ENCODE measurements at regions not wholly inside any gene's neighbourhood (a gene's known extent, or its start where the extent isn't known, plus 50 kb on each side); places are given as distances from the start of the nearest gene placed in this dataset.

- no TSS peak for BruUV-seq (replicated peaks)
- H3K4me3 ChIP-seq (ENCODE audit: low read depth, low read length, poor library complexity, severe bottlenecking), result no peak overlapping the region
- no peaks in the 10 kb centered on the region for H3K36me3 ChIP-seq (ENCODE audit: insufficient read depth, low read length, poor library complexity, severe bottlenecking)
- H3K9me3 ChIP-seq (ENCODE audit: low read depth, low read length, poor library complexity, severe bottlenecking), result no peaks in the 10 kb centered on the region
- no peaks in the 10 kb centered on the region for H3K27me3 ChIP-seq (replicated peaks; ENCODE audit: insufficient read depth, low read depth, low read length, poor library complexity)
- H3K4me1 ChIP-seq (ENCODE audit: insufficient read depth, low read length, poor library complexity, severe bottlenecking), result no peaks in the 10 kb centered on the region
- intact Hi-C loops (cut with micrococcal nuclease; ENCODE audit: unreplicated experiment), result no loop called here
- TF ChIP-seq CTCF (conservative IDR thresholded peaks at IDR 0.05; ENCODE audit: low read depth, low read length) (no peak), EZH2 (IDR thresholded peaks at IDR 0.05; ENCODE audit: borderline replicate concordance, low read depth, low read length, poor library complexity, severe bottlenecking) (no peak)
- DNase-seq (ENCODE audit: low spot score), result no peak
- H3K27ac ChIP-seq (ENCODE audit: low read depth, low read length, poor library complexity, severe bottlenecking), result no peak overlapping the region
- CTCF ChIA-PET, result no interaction called here
- POLR2A ChIA-PET (ENCODE audit: low non-redundant PET), result no interaction called here
These were observed 143.0 kb downstream of the CARTPT start for GRCh38 chr5:71862087-71862486.

GRCh38 chr5:71862507-71863060 lies 143.5 kb downstream of the CARTPT start:
- CTCF ChIA-PET, result no interaction called here
- no peak for DNase-seq (ENCODE audit: low spot score)

GRCh38 chr5:71864730-71865601 lies 145.9 kb downstream of the CARTPT start:
- no TSS peak for BruUV-seq (replicated peaks)
- H3K4me1 ChIP-seq (ENCODE audit: insufficient read depth, low read length, poor library complexity, severe bottlenecking), result no peaks in the 10 kb centered on the region
- H3K9me3 ChIP-seq (ENCODE audit: low read depth, low read length, poor library complexity, severe bottlenecking), result no peaks in the 10 kb centered on the region
- CTCF ChIA-PET, result no interaction called here
- TF ChIP-seq EZH2 (IDR thresholded peaks at IDR 0.05; ENCODE audit: borderline replicate concordance, low read depth, low read length, poor library complexity, severe bottlenecking) (no peak), CTCF (conservative IDR thresholded peaks at IDR 0.05; ENCODE audit: low read depth, low read length) (no peak)
- intact Hi-C loops (cut with micrococcal nuclease; ENCODE audit: unreplicated experiment), result no loop called here
- DNase-seq (ENCODE audit: low spot score), result no peak
- peaks cover 8% of the 10 kb centered on the region for H3K27me3 ChIP-seq (replicated peaks; ENCODE audit: insufficient read depth, low read depth, low read length, poor library complexity)
- no peaks in the 10 kb centered on the region for H3K36me3 ChIP-seq (ENCODE audit: insufficient read depth, low read length, poor library complexity, severe bottlenecking)
- H3K4me3 ChIP-seq (ENCODE audit: low read depth, low read length, poor library complexity, severe bottlenecking), result no peak overlapping the region
- POLR2A ChIA-PET (ENCODE audit: low non-redundant PET), result no interaction called here
- H3K27ac ChIP-seq (ENCODE audit: low read depth, low read length, poor library complexity, severe bottlenecking), result no peak overlapping the region

More at GRCh38 chr5:71862507-71863060, 143.5 kb downstream of the CARTPT start:
- Histone ChIP-seq H3K27me3 (replicated peaks; ENCODE audit: insufficient read depth, low read depth, low read length, poor library complexity) (no peaks in the 10 kb centered on the region), H3K4me3 (ENCODE audit: low read depth, low read length, poor library complexity, severe bottlenecking) (no peak overlapping the region), H3K4me1 (ENCODE audit: insufficient read depth, low read length, poor library complexity, severe bottlenecking) (no peaks in the 10 kb centered on the region), H3K9me3 (ENCODE audit: low read depth, low read length, poor library complexity, severe bottlenecking) (no peaks in the 10 kb centered on the region), H3K27ac (ENCODE audit: low read depth, low read length, poor library complexity, severe bottlenecking) (no peak overlapping the region), H3K36me3 (ENCODE audit: insufficient read depth, low read length, poor library complexity, severe bottlenecking) (no peaks in the 10 kb centered on the region)
- BruUV-seq (replicated peaks), result no TSS peak
- POLR2A ChIA-PET (ENCODE audit: low non-redundant PET), result no interaction called here
- TF ChIP-seq CTCF (conservative IDR thresholded peaks at IDR 0.05; ENCODE audit: low read depth, low read length), result no peak
- no peak for TF ChIP-seq EZH2 (IDR thresholded peaks at IDR 0.05; ENCODE audit: borderline replicate concordance, low read depth, low read length, poor library complexity, severe bottlenecking)
- intact Hi-C loops (cut with micrococcal nuclease; ENCODE audit: unreplicated experiment), result no loop called here
